Stomach (tissue), 8 donors: ENCODE measurements at regions not wholly inside any gene's neighbourhood (a gene's known extent, or its start where the extent isn't known, plus 50 kb on each side); places are given as distances from the start of the nearest gene placed in this dataset.

Source experiments
- DNase-seq, 2 donors: peaks; one replicate each; pipeline versions ENCODE4 v3.0.0 to v3.0.0-alpha.2; 2013 to 2019
- H3K27ac ChIP-seq, 5 donors: fragments of 200-600 bp in 4 of 5; sonication (generic) in 4 of 5; one replicate each; pipeline ENCODE4 v1.5.1; 2013 to 2019; ENCODE audit warnings: mild to moderate bottlenecking in 1 of 5, moderate library complexity in 1 of 5
- H3K27me3 ChIP-seq, 3 donors: fragments of 200-600 bp; sonication (generic); one replicate each; pipeline ENCODE4 v1.5.1; 2017 to 2019; ENCODE audit warnings: mixed run types in 1 of 3
- H3K36me3 ChIP-seq, 4 donors: fragments of 200-600 bp; sonication (generic); 1 replicate in 3 of 4; 2 replicates in 1 of 4; pipeline ENCODE4 v1.5.1; 2016 to 2019
- H3K4me1 ChIP-seq, 4 donors: fragments of 200-600 bp; sonication (generic); one replicate each; pipeline ENCODE4 v1.5.1; 2016 to 2019
- H3K4me3 ChIP-seq, 4 donors: fragments of 200-600 bp; sonication (generic) in 3 of 4; one replicate each; pipeline ENCODE4 v1.5.1; 2016 to 2019; ENCODE audit warnings: mild to moderate bottlenecking in 1 of 4
- H3K9me3 ChIP-seq, 4 donors: fragments of 200-600 bp; sonication (generic); one replicate each; pipeline ENCODE4 v1.5.1; 2016 to 2019
- CTCF ChIP-seq, 7 experiments: fragments of 450-650 bp in 4 of 7; fragments of 200-600 bp in 3 of 7; sonication (generic) in 3 of 7; IDR thresholded peaks; one replicate each; pipeline ENCODE4 v1.5.1; 2016 to 2019; ENCODE audit warnings: antibody characterized with exemption in 7 of 7, control low read depth in 2 of 7, mild to moderate bottlenecking in 1 of 7
- EP300 ChIP-seq: sonication (generic); formaldehyde crosslinking; IDR thresholded peaks from one replicate; pipeline ENCODE4 v1.6.1; 2017; ENCODE audit warnings: antibody characterized with exemption
- POLR2A ChIP-seq, 4 donors: fragments of 450-650 bp; IDR thresholded peaks; one replicate each; pipeline ENCODE4 v1.6.1; 2016; ENCODE audit warnings: antibody characterized with exemption in 4 of 4, control low read depth in 2 of 4, mild to moderate bottlenecking in 1 of 4, moderate library complexity in 1 of 4
- POLR2AphosphoS5 ChIP-seq, 3 donors: sonication (generic); formaldehyde crosslinking; IDR thresholded peaks; one replicate each; pipeline ENCODE4 v1.6.1; 2016; ENCODE audit warnings: antibody characterized with exemption in 3 of 3
- WGBS, 5 donors: extraction: QIAGEN DNeasy Blood & Tissue Kit in 3 of 5; methylation state at CpG; one replicate each; pipeline versions ENCODE4 v1.1.5 to v1.1.7; 2013 to 2018; 5-methylcytosine and 5-hydroxymethylcytosine counted together
- intact Hi-C: fragments of 100-400 bp; cut with DNase I; formaldehyde crosslinking; loops from one replicate; pipeline ENCODE4 v1.15.1; 2023; ENCODE audit warnings: low total_unique reads
- donor health status: healthy with polysubstance abuse.
- donor health status: Bipolar disorder and iron deficiency.
- donor health status: healthy.

- no peak for TF ChIP-seq POLR2A (IDR thresholded peaks at IDR 0.05)
- TF ChIP-seq POLR2AphosphoS5 (IDR thresholded peaks at IDR 0.05): no peak
- TF ChIP-seq EP300: no peak
- no peak for TF ChIP-seq CTCF (IDR thresholded peaks at IDR 0.05)
- no peaks in the 10 kb centered on the region for H3K9me3 ChIP-seq
- no peak overlapping the region for H3K4me3 ChIP-seq
- H3K4me1 ChIP-seq: no peaks in the 10 kb centered on the region
- intact Hi-C loops: no loop called here
- H3K36me3 ChIP-seq: no peaks in the 10 kb centered on the region
- DNase-seq: no peak
- H3K27ac ChIP-seq: no peak overlapping the region
- no peaks in the 10 kb centered on the region for H3K27me3 ChIP-seq
- WGBS, 5 donors: 82 to 89% (median 87%) methylated on average over 5 of the region's 5 CpGs
Observed at GRCh38 chr12:83468988-83469908, 782.5 kb downstream of the TMTC2 start.

- Histone ChIP-seq H3K36me3 (no peaks in the 10 kb centered on the region), H3K27ac (no peak overlapping the region), H3K4me1 (no peaks in the 10 kb centered on the region), H3K9me3 (no peaks in the 10 kb centered on the region), H3K4me3 (no peak overlapping the region), H3K27me3 (no peaks in the 10 kb centered on the region)
- 26 to 46% (median 37%) methylated on average over 2 of the region's 2 CpGs for WGBS, 5 donors
- intact Hi-C loops: no loop called here
- TF ChIP-seq POLR2A (IDR thresholded peaks at IDR 0.05) (no peak), CTCF (IDR thresholded peaks at IDR 0.05) (no peak), POLR2AphosphoS5 (IDR thresholded peaks at IDR 0.05) (no peak), EP300 (no peak)
- DNase-seq: no peak
Observed at GRCh38 chr12:83465632-83466031, 778.9 kb downstream of the TMTC2 start.

GRCh38 chr12:83462419-83462818 is 775.7 kb downstream of the TMTC2 start:
- Histone ChIP-seq H3K9me3 (no peaks in the 10 kb centered on the region), H3K27me3 (no peaks in the 10 kb centered on the region), H3K4me3 (no peak overlapping the region), H3K36me3 (no peaks in the 10 kb centered on the region), H3K27ac (no peak overlapping the region), H3K4me1 (no peaks in the 10 kb centered on the region)
- intact Hi-C loops: no loop called here
- TF ChIP-seq POLR2A (IDR thresholded peaks at IDR 0.05): no peak
- no peak for TF ChIP-seq CTCF (IDR thresholded peaks at IDR 0.05)
- DNase-seq: no peak

DNA sequence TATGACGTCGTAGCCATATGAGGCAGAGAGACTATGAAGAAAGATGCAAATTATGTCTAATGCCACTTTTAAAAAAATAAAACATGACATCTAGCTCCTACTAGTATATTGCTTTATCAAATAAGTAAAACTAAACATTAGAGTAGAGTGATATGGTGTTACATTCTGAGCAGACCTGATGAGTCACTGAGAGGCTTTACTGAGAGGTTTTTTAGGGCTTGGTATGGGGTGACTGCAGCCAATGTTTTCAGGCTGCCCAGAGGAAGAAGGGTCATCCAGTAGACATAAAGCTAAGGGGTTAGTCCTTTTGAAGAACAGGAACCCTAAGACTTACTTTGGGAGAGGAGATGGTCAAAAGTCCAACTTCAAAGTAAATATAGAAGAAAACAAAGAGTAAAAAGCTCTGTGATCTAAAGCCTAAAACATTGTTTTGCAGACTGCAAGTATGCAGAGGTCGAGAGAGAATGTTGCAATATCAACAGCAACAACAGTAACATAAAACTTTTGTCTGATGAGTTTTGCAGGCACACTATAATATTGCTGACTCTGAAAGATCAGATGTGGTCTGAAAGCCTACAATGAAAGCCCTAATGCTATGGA is 774.7 kb downstream of the TMTC2 start:
- WGBS, 5 donors: 73 to 84% (median 83%) methylated on average over 3 of the region's 3 CpGs
- no peak for TF ChIP-seq POLR2AphosphoS5 (IDR thresholded peaks at IDR 0.05)
- TF ChIP-seq CTCF (IDR thresholded peaks at IDR 0.05): no peak
- TF ChIP-seq POLR2A (IDR thresholded peaks at IDR 0.05): no peak
- TF ChIP-seq EP300: no peak
- H3K9me3 ChIP-seq: no peaks in the 10 kb centered on the region
- H3K4me3 ChIP-seq: no peak overlapping the region
- H3K4me1 ChIP-seq: no peaks in the 10 kb centered on the region
- H3K27ac ChIP-seq: no peak overlapping the region
- no peaks in the 10 kb centered on the region for H3K27me3 ChIP-seq
- no peak for DNase-seq
- no peaks in the 10 kb centered on the region for H3K36me3 ChIP-seq
- intact Hi-C loops: no loop called here
